Endothelial cell of umbilical vein (primary cell): ENCODE measurements at regions not wholly inside any gene's neighbourhood (a gene's known extent, or its start where the extent isn't known, plus 50 kb on each side); places are given as distances from the start of the nearest gene placed in this dataset.

Source experiments
- BruUV-seq: library from RNA; stranded (reverse); fragments of 400-500 nt; replicated peaks from 2 replicates; lab custom pipeline; 2021; lab: Mats Ljungman, UMichigan
- CTCF ChIA-PET: fragments of 300-600, 350-600 bp; sonication (Branson Sonifier 250); formaldehyde crosslinking; loops from one replicate; lab custom pipeline; 2021; ENCODE audit warnings: antibody characterized with exemption, inconsistent platforms; lab: Charles Lee
- POLR2A ChIA-PET: fragments of 300-600, 350-600 bp; sonication (Branson Sonifier 250); formaldehyde crosslinking; loops from one replicate; lab custom pipeline; 2021; ENCODE audit warnings: antibody characterized with exemption, inconsistent platforms; lab: Charles Lee
- DNase-seq: peaks from one replicate; pipeline ENCODE4 v3.0.0-alpha.2; 2011; ENCODE audit warnings: low read depth, low spot score
- FAIRE-seq: peaks from 2 replicates; lab custom pipeline; 2011; peaks lifted over from hg19 to GRCh38; lab: Jason Lieb, UNC
- H2AFZ ChIP-seq: 2 replicates; pipeline ENCODE4 v1.6.0; 2012; ENCODE audit warnings: low read depth, low read length, control low read depth, inconsistent platforms
- H3K27ac ChIP-seq: 2 replicates; pipeline ENCODE4 v1.5.1; 2011; ENCODE audit warnings: low read depth, mild to moderate bottlenecking, control low read depth, low read length, moderate library complexity; ENCODE audit not compliant: insufficient read depth
- H3K27me3 ChIP-seq, 2 experiments: 2 replicates each; pipeline versions ENCODE4 v1.6.0 to v1.6.1; 2011; ENCODE audit warnings: low read length in 2 of 2, mixed read lengths in 1 of 2; ENCODE audit not compliant: control insufficient read depth in 2 of 2, insufficient read depth in 2 of 2
- H3K36me3 ChIP-seq, 2 experiments: 2 replicates in 1 of 2; 3 replicates in 1 of 2; pipeline ENCODE4 v1.5.1; 2011; ENCODE audit warnings: low read length in 2 of 2, mild to moderate bottlenecking in 1 of 2, moderate library complexity in 1 of 2; ENCODE audit not compliant: control insufficient read depth in 2 of 2, insufficient read depth in 2 of 2; ENCODE audit errors: extremely low read depth in 1 of 2
- H3K4me1 ChIP-seq: 3 replicates; pipeline ENCODE4 v1.5.1; 2011; ENCODE audit warnings: mild to moderate bottlenecking, low read length; ENCODE audit not compliant: control insufficient read depth, insufficient read depth; ENCODE audit errors: extremely low read depth
- H3K4me2 ChIP-seq: 2 replicates; pipeline ENCODE4 v1.6.1; 2011; ENCODE audit warnings: low read length, control low read depth, mixed read lengths; ENCODE audit not compliant: insufficient read depth
- H3K4me3 ChIP-seq, 3 experiments: fragments of 200-600 bp in 1 of 3; sonication (generic), shearing (Covaris generic) in 1 of 3; replicated peaks in 1 of 3; 2 replicates each; pipeline ENCODE4 v1.5.1; 2011 to 2016; ENCODE audit warnings: control low read depth in 3 of 3, low read length in 3 of 3, mild to moderate bottlenecking in 2 of 3, inconsistent platforms in 1 of 3, low read depth in 1 of 3, moderate library complexity in 1 of 3; ENCODE audit not compliant: insufficient read depth in 1 of 3
- H3K79me2 ChIP-seq: 2 replicates; pipeline ENCODE4 v1.6.0; 2012; ENCODE audit warnings: low read length, inconsistent platforms; ENCODE audit not compliant: control insufficient read depth, insufficient read depth
- H3K9ac ChIP-seq: replicated peaks from 2 replicates; pipeline ENCODE3; 2011; ENCODE audit warnings: low read length, control low read depth; ENCODE audit not compliant: insufficient read depth; ENCODE audit errors: extremely low read depth
- H3K9me1 ChIP-seq: replicated peaks from 3 replicates; pipeline ENCODE4 v1.6.0; 2011; ENCODE audit warnings: mild to moderate bottlenecking, low read length; ENCODE audit not compliant: control insufficient read depth, insufficient read depth; ENCODE audit errors: extremely low read depth
- H3K9me3 ChIP-seq: replicated peaks from 2 replicates; pipeline ENCODE4 v1.5.1; 2012; ENCODE audit warnings: low read length, inconsistent platforms; ENCODE audit not compliant: control insufficient read depth, insufficient read depth
- H4K20me1 ChIP-seq: replicated peaks from 2 replicates; pipeline ENCODE3; 2011; ENCODE audit warnings: mild to moderate bottlenecking, low read length; ENCODE audit not compliant: control insufficient read depth, insufficient read depth; ENCODE audit errors: extremely low read depth
- CTCF ChIP-seq, 2 donors: IDR thresholded peaks; 1 replicate in 1 of 2; 2 replicates in 1 of 2; pipeline ENCODE4 v1.5.1; 2011; ENCODE audit warnings: low read length in 2 of 2, mild to moderate bottlenecking in 2 of 2, moderate library complexity in 2 of 2, control low read depth in 1 of 2, inconsistent platforms in 1 of 2, low read depth in 1 of 2; ENCODE audit not compliant: insufficient read depth in 1 of 2; ENCODE audit errors: extremely low read depth in 1 of 2
- EZH2 ChIP-seq: IDR thresholded peaks from 2 replicates; pipeline ENCODE4 v1.6.1; 2012; ENCODE audit warnings: borderline replicate concordance, low read depth, mild to moderate bottlenecking, moderate library complexity, low read length, inconsistent platforms; ENCODE audit not compliant: severe bottlenecking
- FOS ChIP-seq: IDR thresholded peaks from 2 replicates; pipeline ENCODE4 v1.6.1; 2011; ENCODE audit warnings: mild to moderate bottlenecking, low read length, moderate library complexity, borderline replicate concordance; ENCODE audit not compliant: insufficient read depth
- GATA2 ChIP-seq: IDR thresholded peaks from 2 replicates; pipeline ENCODE4 v1.7.0; 2011; ENCODE audit warnings: low read depth, mild to moderate bottlenecking, moderate library complexity, mixed read lengths, low read length; ENCODE audit not compliant: insufficient read length, insufficient read depth
- JUN ChIP-seq: IDR thresholded peaks from 2 replicates; pipeline ENCODE4 v1.6.1; 2011; ENCODE audit warnings: borderline replicate concordance, low read depth; ENCODE audit not compliant: insufficient read length, insufficient read depth
- MAX ChIP-seq: IDR thresholded peaks from 2 replicates; pipeline ENCODE4 v1.6.1; 2011; ENCODE audit not compliant: insufficient read depth, insufficient read length
- MYC ChIP-seq: IDR thresholded peaks from one replicate; pipeline ENCODE4 v1.6.1; 2011; ENCODE audit warnings: mild to moderate bottlenecking, low read depth, low read length
- POLR2A ChIP-seq: IDR thresholded peaks from 2 replicates; pipeline ENCODE4 v1.6.1; 2012; ENCODE audit warnings: low read depth, mild to moderate bottlenecking, control low read depth, low read length
- POLR2AphosphoS5 ChIP-seq: IDR thresholded peaks from 2 replicates; pipeline ENCODE4 v1.6.1; 2012; ENCODE audit warnings: low read depth, mild to moderate bottlenecking, control low read depth, low read length, moderate library complexity; ENCODE audit not compliant: insufficient read depth
- dilution Hi-C: fragments of 300-500 bp; cut with MboI; formaldehyde crosslinking; loops from one replicate; pipeline ENCODE4 v1.15.0; 2019; ENCODE audit warnings: low sequenced_read_pairs; ENCODE audit not compliant: extremely low pct_ligation_motif_present
- intact Hi-C: fragments of 100-400 bp; cut with micrococcal nuclease; formaldehyde crosslinking; loops from one replicate; pipeline ENCODE4 v1.10.0; 2022

- Histone ChIP-seq H3K4me3 (no peak overlapping the region), H3K36me3 (no peaks in the 10 kb centered on the region), H3K79me2 (no peaks in the 10 kb centered on the region), H3K4me2 (no peak overlapping the region), H4K20me1 (no peaks in the 10 kb centered on the region), H3K9me3 (no peaks in the 10 kb centered on the region), H3K27me3 (peaks cover 0 to under 1% of the 10 kb centered on the region in 2 experiments), H3K4me1 (no peaks in the 10 kb centered on the region), H3K9ac (no peak overlapping the region), H3K9me1 (no peaks in the 10 kb centered on the region), H3K27ac (no peak overlapping the region), H2AFZ (no peak overlapping the region)
- dilution Hi-C loops: no loop called here
- no peak for TF ChIP-seq POLR2A
- TF ChIP-seq POLR2AphosphoS5: no peak
- no peak for TF ChIP-seq MAX
- no peak for TF ChIP-seq JUN
- TF ChIP-seq EZH2: no peak
- TF ChIP-seq MYC: no peak
- no peak for TF ChIP-seq CTCF (IDR thresholded peaks at IDR 0.05; ENCODE audit: extremely low read depth in 1 of 2, insufficient read depth in 1 of 2, low read depth in 1 of 2, low read length in 2 of 2)
- TF ChIP-seq FOS: no peak
- TF ChIP-seq GATA2: no peak
- POLR2A ChIA-PET: no interaction called here
- FAIRE-seq: no peak
- no TSS peak for BruUV-seq
- intact Hi-C loops: no loop called here
- DNase-seq: peak; percentile 35
- CTCF ChIA-PET: no interaction called here
Measured at GRCh38 chr10:29102233-29102632, 186.6 kb upstream of the LYZL1 start.
